Stomach (tissue), 4 donors: ENCODE measurements at regions not wholly inside any gene's neighbourhood (a gene's known extent, or its start where the extent isn't known, plus 50 kb on each side); places are given as distances from the start of the nearest gene placed in this dataset.

Source experiments
- CTCF ChIP-seq, 7 experiments: fragments of 450-650 bp in 4 of 7; fragments of 200-600 bp in 3 of 7; sonication (generic) in 3 of 7; IDR thresholded peaks; one replicate each; pipeline ENCODE4 v1.5.1; 2016 to 2019; ENCODE audit warnings: antibody characterized with exemption in 7 of 7, control low read depth in 2 of 7, mild to moderate bottlenecking in 1 of 7
- EP300 ChIP-seq: sonication (generic); formaldehyde crosslinking; IDR thresholded peaks from one replicate; pipeline ENCODE4 v1.6.1; 2017; ENCODE audit warnings: antibody characterized with exemption

- TF ChIP-seq CTCF (IDR thresholded peaks at IDR 0.05) (no peak), EP300 (no peak)
Observed at GRCh38 chr1:208448425-208448824, 204.2 kb upstream of the PLXNA2 start.
